Frontal cortex (tissue), 3 donors: ENCODE measurements at regions not wholly inside any gene's neighbourhood (a gene's known extent, or its start where the extent isn't known, plus 50 kb on each side); places are given as distances from the start of the nearest gene placed in this dataset.
"Not testable (repeated sequence)": the region's sequence is repeated elsewhere in the genome, so short reads cannot be mapped to it uniquely, and the experiment has no call there.

Experiments
- DNase-seq, 2 donors: peaks; one replicate each; pipeline ENCODE4 v3.0.0; 2012; ENCODE audit warnings: low spot score in 2 of 2
- FAIRE-seq: peaks from 2 replicates; lab custom pipeline; 2012; peaks lifted over from hg19 to GRCh38; lab: Jason Lieb, UNC
- donor health status: control.
- donor health status: control.
- donor health status: control.

GRCh38 chr7:14978687-14979086, 76.1 kb upstream of the DGKB start:
- no peak for FAIRE-seq
- DNase-seq: no peak

GRCh38 chr7:14974688-14975087, 72.1 kb upstream of the DGKB start:
- DNase-seq (no peak), FAIRE-seq (no peak)

- peak; percentile 98 for FAIRE-seq
- DNase-seq: no peak
Measured at GRCh38 chr7:14973712-14974428, 71.3 kb upstream of the DGKB start.

GRCh38 chr7:14971678-14972077, 69.1 kb upstream of the DGKB start:
- FAIRE-seq, DNase-seq: not testable (repeated sequence)

- DNase-seq, FAIRE-seq: not testable (repeated sequence)
Measured at GRCh38 chr7:14967376-14967775, 64.8 kb upstream of the DGKB start.

GRCh38 chr7:14962778-14963177, 60.2 kb upstream of the DGKB start:
- DNase-seq (no peak), FAIRE-seq (no peak)

GRCh38 chr7:14960721-14961120, 58.2 kb upstream of the DGKB start:
- DNase-seq: no peak
- FAIRE-seq: no peak

- FAIRE-seq (no peak), DNase-seq (no peak)
Measured at GRCh38 chr7:14959339-14959738, 56.8 kb upstream of the DGKB start.

GRCh38 chr7:14954035-14954434, 51.5 kb upstream of the DGKB start:
- DNase-seq: no peak

More at GRCh38 chr7:14954035-14954434, 51.5 kb upstream of the DGKB start:
- FAIRE-seq: no peak
